Keratinocyte (primary cell): ENCODE measurements at regions not wholly inside any gene's neighbourhood (a gene's known extent, or its start where the extent isn't known, plus 50 kb on each side); places are given as distances from the start of the nearest gene placed in this dataset.

ENCODE experiments used
- DNase-seq: peaks from one replicate; pipeline ENCODE4 v3.0.0-alpha.2; 2011; ENCODE audit warnings: low read depth, missing footprints, low spot score
- FAIRE-seq: peaks from 2 replicates; lab custom pipeline; 2011; peaks lifted over from hg19 to GRCh38; lab: Jason Lieb, UNC
- H2AFZ ChIP-seq: 2 replicates; pipeline ENCODE4 v1.6.0; 2012; ENCODE audit warnings: low read length, control low read depth, inconsistent platforms; ENCODE audit not compliant: control insufficient read depth
- H3K27ac ChIP-seq: 2 replicates; pipeline ENCODE4 v1.5.1; 2011; ENCODE audit warnings: low read length; ENCODE audit not compliant: control insufficient read depth, insufficient read depth
- H3K27me3 ChIP-seq: 3 replicates; pipeline ENCODE4 v1.6.0; 2011; ENCODE audit warnings: low read length; ENCODE audit not compliant: control insufficient read depth, insufficient read depth; ENCODE audit errors: extremely low read depth
- H3K36me3 ChIP-seq, 2 experiments: 2 replicates in 1 of 2; 3 replicates in 1 of 2; pipeline ENCODE4 v1.5.1; 2011; ENCODE audit warnings: low read length in 2 of 2, mild to moderate bottlenecking in 1 of 2; ENCODE audit not compliant: control insufficient read depth in 2 of 2, insufficient read depth in 2 of 2; ENCODE audit errors: extremely low read depth in 1 of 2
- H3K4me1 ChIP-seq: 3 replicates; pipeline ENCODE4 v1.5.1; 2011; ENCODE audit warnings: low read length; ENCODE audit not compliant: control insufficient read depth, insufficient read depth; ENCODE audit errors: extremely low read depth
- H3K4me2 ChIP-seq: 3 replicates; pipeline ENCODE4 v1.6.0; 2011; ENCODE audit warnings: low read depth, low read length; ENCODE audit not compliant: control insufficient read depth, insufficient read depth; ENCODE audit errors: extremely low read depth
- H3K4me3 ChIP-seq, 3 experiments: fragments of 200-600 bp in 1 of 3; sonication (generic) in 1 of 3; 2 replicates in 2 of 3; 3 replicates in 1 of 3; pipeline ENCODE4 v1.5.1; 2011 to 2016; ENCODE audit warnings: low read length in 3 of 3, mild to moderate bottlenecking in 3 of 3, control low read depth in 2 of 3, inconsistent platforms in 1 of 3, low read depth in 1 of 3, mixed read lengths in 1 of 3, mixed run types in 1 of 3, moderate library complexity in 1 of 3; ENCODE audit not compliant: control insufficient read depth in 2 of 3, insufficient read depth in 2 of 3; ENCODE audit errors: extremely low read depth in 1 of 3
- H3K79me2 ChIP-seq: 2 replicates; pipeline ENCODE4 v1.6.0; 2012; ENCODE audit warnings: low read length; ENCODE audit not compliant: control insufficient read depth, insufficient read depth
- H3K9ac ChIP-seq: 3 replicates; pipeline ENCODE4 v1.6.0; 2011; ENCODE audit warnings: low read length; ENCODE audit not compliant: control insufficient read depth, insufficient read depth; ENCODE audit errors: extremely low read depth
- H3K9me1 ChIP-seq: 3 replicates; pipeline ENCODE4 v1.6.0; 2011; ENCODE audit warnings: low read length; ENCODE audit not compliant: control insufficient read depth, insufficient read depth; ENCODE audit errors: extremely low read depth
- H3K9me3 ChIP-seq: 2 replicates; pipeline ENCODE4 v1.5.1; 2012; ENCODE audit warnings: low read depth, low read length; ENCODE audit not compliant: control insufficient read depth
- H4K20me1 ChIP-seq: 3 replicates; pipeline ENCODE4 v1.6.0; 2011; ENCODE audit warnings: low read length; ENCODE audit not compliant: control insufficient read depth, insufficient read depth; ENCODE audit errors: extremely low read depth
- EZH2 ChIP-seq: IDR thresholded peaks from one replicate; pipeline ENCODE4 v1.6.1; 2012; ENCODE audit warnings: inconsistent platforms, mild to moderate bottlenecking, low read length, moderate library complexity
- dilution Hi-C: fragments of 300-500 bp; cut with MboI; formaldehyde crosslinking; loops from one replicate; pipeline ENCODE4 v1.7.0; 2020; ENCODE audit warnings: low sequenced_read_pairs; ENCODE audit not compliant: extremely low pct_ligation_motif_present
- TF ChIP-seq, protein P1 (sequence below), 3 experiments: IDR thresholded peaks in 1 of 3; conservative IDR thresholded peaks in 1 of 3; optimal IDR thresholded peaks in 1 of 3; 2 replicates in 2 of 3; 3 replicates in 1 of 3; pipeline versions ENCODE3 to v1.5.1; 2011; ENCODE audit warnings: low read length in 3 of 3, mild to moderate bottlenecking in 3 of 3, moderate library complexity in 2 of 3, control low read depth in 1 of 3, inconsistent platforms in 1 of 3; ENCODE audit not compliant: insufficient read depth in 2 of 3; ENCODE audit errors: extremely low read depth in 1 of 3

- H3K4me3 ChIP-seq: no peak overlapping the region
- no peak for FAIRE-seq
- no peak overlapping the region for H2AFZ ChIP-seq
- H4K20me1 ChIP-seq: no peaks in the 10 kb centered on the region
- no peaks in the 10 kb centered on the region for H3K9me3 ChIP-seq
- H3K9ac ChIP-seq: no peak overlapping the region
- H3K4me2 ChIP-seq: no peak overlapping the region
- H3K4me1 ChIP-seq: no peaks in the 10 kb centered on the region
- H3K36me3 ChIP-seq: no peaks in the 10 kb centered on the region
- no peak overlapping the region for H3K27ac ChIP-seq
- no peaks in the 10 kb centered on the region for H3K79me2 ChIP-seq
- no peaks in the 10 kb centered on the region for H3K9me1 ChIP-seq
- TF ChIP-seq EZH2: no peak
- TF ChIP-seq, protein P1, sequence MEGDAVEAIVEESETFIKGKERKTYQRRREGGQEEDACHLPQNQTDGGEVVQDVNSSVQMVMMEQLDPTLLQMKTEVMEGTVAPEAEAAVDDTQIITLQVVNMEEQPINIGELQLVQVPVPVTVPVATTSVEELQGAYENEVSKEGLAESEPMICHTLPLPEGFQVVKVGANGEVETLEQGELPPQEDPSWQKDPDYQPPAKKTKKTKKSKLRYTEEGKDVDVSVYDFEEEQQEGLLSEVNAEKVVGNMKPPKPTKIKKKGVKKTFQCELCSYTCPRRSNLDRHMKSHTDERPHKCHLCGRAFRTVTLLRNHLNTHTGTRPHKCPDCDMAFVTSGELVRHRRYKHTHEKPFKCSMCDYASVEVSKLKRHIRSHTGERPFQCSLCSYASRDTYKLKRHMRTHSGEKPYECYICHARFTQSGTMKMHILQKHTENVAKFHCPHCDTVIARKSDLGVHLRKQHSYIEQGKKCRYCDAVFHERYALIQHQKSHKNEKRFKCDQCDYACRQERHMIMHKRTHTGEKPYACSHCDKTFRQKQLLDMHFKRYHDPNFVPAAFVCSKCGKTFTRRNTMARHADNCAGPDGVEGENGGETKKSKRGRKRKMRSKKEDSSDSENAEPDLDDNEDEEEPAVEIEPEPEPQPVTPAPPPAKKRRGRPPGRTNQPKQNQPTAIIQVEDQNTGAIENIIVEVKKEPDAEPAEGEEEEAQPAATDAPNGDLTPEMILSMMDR (optimal IDR thresholded peaks at IDR 0.05 in 1 of 3, IDR thresholded peaks at IDR 0.05 in 1 of 3, conservative IDR thresholded peaks at IDR 0.05 in 1 of 3; ENCODE audit: extremely low read depth in 1 of 3, insufficient read depth in 2 of 3, low read length in 3 of 3): no peak
- no peak for DNase-seq
- dilution Hi-C loops: no loop called here
- H3K27me3 ChIP-seq: no peaks in the 10 kb centered on the region
These were observed 128.9 kb upstream of the ERCC4 start for GRCh38 chr16:13791095-13791494.

DNA sequence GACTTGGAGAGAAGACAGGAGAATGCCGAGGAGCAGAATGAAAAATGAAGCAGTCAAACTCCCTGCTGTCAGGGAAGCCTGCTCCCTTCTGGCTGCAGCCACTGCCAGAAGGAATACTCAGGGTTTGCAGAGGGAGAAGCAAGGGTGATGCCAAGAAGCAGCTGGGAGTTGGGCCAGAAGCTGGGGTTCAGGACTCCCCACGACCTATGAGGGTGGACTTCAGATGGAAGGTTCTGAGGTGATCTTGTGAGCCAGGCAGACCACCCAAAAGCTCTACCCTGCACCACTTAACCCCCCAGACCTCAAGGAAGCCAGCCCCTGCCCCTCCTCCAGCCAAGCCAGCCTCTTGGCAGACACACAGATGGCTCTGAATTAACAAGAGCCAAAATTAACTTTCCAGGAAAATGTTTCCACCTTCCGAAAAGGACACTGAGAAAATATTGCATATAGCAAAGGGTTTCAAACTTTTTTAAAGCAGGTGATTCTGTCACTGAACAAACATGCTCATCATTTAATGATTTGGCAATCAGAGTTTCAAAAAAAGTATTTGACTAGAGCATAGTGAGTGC lies 126.0 kb upstream of the ERCC4 start:
- no peak overlapping the region for H3K4me3 ChIP-seq
- H4K20me1 ChIP-seq: no peaks in the 10 kb centered on the region
- H3K9ac ChIP-seq: no peak overlapping the region
- no peaks in the 10 kb centered on the region for H3K4me1 ChIP-seq
- no peak for DNase-seq
- H3K9me3 ChIP-seq: no peaks in the 10 kb centered on the region
- H3K9me1 ChIP-seq: no peaks in the 10 kb centered on the region
- no peaks in the 10 kb centered on the region for H3K79me2 ChIP-seq
- H3K27me3 ChIP-seq: no peaks in the 10 kb centered on the region
- H3K36me3 ChIP-seq: no peaks in the 10 kb centered on the region
- no peak overlapping the region for H3K27ac ChIP-seq
- dilution Hi-C loops: no loop called here
- FAIRE-seq: no peak
- H2AFZ ChIP-seq: no peak overlapping the region
- H3K4me2 ChIP-seq: no peak overlapping the region
- TF ChIP-seq, protein P1 (optimal IDR thresholded peaks at IDR 0.05 in 1 of 3, IDR thresholded peaks at IDR 0.05 in 1 of 3, conservative IDR thresholded peaks at IDR 0.05 in 1 of 3; ENCODE audit: extremely low read depth in 1 of 3, insufficient read depth in 2 of 3, low read length in 3 of 3): no peak
- TF ChIP-seq EZH2: no peak
